Neutrophil (primary cell): ENCODE measurements at regions not wholly inside any gene's neighbourhood (a gene's known extent, or its start where the extent isn't known, plus 50 kb on each side); places are given as distances from the start of the nearest gene placed in this dataset.

ENCODE experiments used
- H3K27ac ChIP-seq: fragments of 200-600 bp; sonication (generic); 2 replicates; pipeline ENCODE4 v1.5.1; 2016; ENCODE audit warnings: mild to moderate bottlenecking, moderate library complexity
- H3K27me3 ChIP-seq: fragments of 200-600 bp; sonication (generic); 2 replicates; pipeline ENCODE4 v1.6.0; 2016; ENCODE audit warnings: mild to moderate bottlenecking
- H3K36me3 ChIP-seq: fragments of 200-600 bp; sonication (generic); 2 replicates; pipeline ENCODE4 v1.5.1; 2017
- H3K4me1 ChIP-seq, 2 experiments: fragments of 200-600 bp in 1 of 2; sonication (generic) in 1 of 2; 1 replicate in 1 of 2; 2 replicates in 1 of 2; pipeline versions ENCODE4 v1.5.1 to v1.6.1; 2013 to 2016; ENCODE audit warnings: low read depth in 1 of 2, low read length in 1 of 2, mild to moderate bottlenecking in 1 of 2, moderate library complexity in 1 of 2; ENCODE audit not compliant: control insufficient read depth in 1 of 2, insufficient read depth in 1 of 2
- H3K4me3 ChIP-seq, 2 experiments: fragments of 200-600 bp in 1 of 2; sonication (generic) in 1 of 2; 1 replicate in 1 of 2; 2 replicates in 1 of 2; pipeline ENCODE4 v1.5.1; 2013 to 2016; ENCODE audit warnings: low read depth in 1 of 2, low read length in 1 of 2, mild to moderate bottlenecking in 1 of 2, moderate library complexity in 1 of 2
- H3K9me3 ChIP-seq: fragments of 200-600 bp; sonication (generic); 2 replicates; pipeline ENCODE4 v1.5.1; 2016
- TF ChIP-seq, protein P1 (sequence below): fragments of 200-600 bp; sonication (generic); IDR thresholded peaks from 2 replicates; pipeline ENCODE4 v1.5.1; 2016; ENCODE audit warnings: antibody characterized with exemption

DNA sequence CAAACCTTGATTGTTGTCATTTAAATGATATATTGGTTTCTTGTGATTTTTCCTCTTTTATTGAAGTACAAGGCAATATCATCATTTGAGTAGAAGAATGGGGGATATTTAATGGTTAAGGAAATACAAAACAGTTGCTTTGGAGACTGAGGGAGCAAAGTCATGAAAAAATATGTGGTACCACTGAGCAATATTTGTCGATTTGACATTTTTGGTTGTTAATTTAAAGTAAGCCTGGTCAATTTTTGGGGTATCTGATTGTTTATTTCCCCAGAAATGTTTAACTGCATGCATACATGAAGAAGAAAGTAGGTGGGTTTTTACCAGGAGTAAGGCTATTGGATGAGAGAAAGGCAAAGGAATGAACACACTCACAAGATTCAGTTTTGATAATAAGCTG is 556.2 kb downstream of the TRAM1L1 start:
- TF ChIP-seq, protein P1, sequence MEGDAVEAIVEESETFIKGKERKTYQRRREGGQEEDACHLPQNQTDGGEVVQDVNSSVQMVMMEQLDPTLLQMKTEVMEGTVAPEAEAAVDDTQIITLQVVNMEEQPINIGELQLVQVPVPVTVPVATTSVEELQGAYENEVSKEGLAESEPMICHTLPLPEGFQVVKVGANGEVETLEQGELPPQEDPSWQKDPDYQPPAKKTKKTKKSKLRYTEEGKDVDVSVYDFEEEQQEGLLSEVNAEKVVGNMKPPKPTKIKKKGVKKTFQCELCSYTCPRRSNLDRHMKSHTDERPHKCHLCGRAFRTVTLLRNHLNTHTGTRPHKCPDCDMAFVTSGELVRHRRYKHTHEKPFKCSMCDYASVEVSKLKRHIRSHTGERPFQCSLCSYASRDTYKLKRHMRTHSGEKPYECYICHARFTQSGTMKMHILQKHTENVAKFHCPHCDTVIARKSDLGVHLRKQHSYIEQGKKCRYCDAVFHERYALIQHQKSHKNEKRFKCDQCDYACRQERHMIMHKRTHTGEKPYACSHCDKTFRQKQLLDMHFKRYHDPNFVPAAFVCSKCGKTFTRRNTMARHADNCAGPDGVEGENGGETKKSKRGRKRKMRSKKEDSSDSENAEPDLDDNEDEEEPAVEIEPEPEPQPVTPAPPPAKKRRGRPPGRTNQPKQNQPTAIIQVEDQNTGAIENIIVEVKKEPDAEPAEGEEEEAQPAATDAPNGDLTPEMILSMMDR: no peak
- Histone ChIP-seq H3K27me3 (no peaks in the 10 kb centered on the region), H3K9me3 (no peaks in the 10 kb centered on the region), H3K36me3 (no peaks in the 10 kb centered on the region), H3K4me3 (no peak overlapping the region), H3K27ac (no peak overlapping the region), H3K4me1 (peaks cover 14 to 16% of the 10 kb centered on the region in 2 experiments)

DNA sequence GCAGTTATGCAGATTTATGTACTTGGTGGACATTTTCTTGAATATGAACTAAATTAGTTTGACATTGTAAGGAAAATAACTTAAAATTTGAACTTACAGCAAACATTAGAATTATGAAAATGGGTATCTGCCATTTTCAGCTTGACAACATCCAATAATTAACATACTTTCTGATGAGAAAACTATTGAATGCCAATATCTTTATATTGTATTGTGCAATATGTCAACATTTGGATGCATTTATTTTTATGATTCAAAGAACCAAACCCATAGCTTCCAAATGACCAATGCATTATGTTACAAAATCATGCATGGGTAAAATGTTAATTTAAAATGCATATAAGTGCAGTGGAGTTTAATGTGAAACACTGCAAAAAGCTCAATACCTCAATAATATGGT is 562.5 kb downstream of the TRAM1L1 start:
- H3K4me3 ChIP-seq: no peak overlapping the region

DNA sequence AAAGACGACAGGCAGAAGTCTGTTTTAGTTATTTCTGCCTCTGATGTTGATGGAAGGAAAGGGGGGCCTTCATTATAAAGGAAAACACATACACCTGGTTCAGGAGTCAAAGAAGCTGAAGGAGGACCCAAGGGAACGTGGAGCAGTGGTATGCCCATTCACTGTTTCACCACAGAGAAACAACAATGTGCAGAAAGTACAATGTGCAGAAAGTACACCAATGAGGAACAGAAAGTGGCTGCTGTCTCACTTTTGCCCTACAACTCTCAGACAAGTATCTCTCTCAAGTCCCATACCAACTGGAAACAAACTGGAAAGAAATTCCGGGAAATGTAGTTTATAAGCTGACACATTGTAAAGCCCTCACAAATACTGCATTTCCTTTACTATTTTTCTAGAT is 564.5 kb downstream of the TRAM1L1 start:
- Histone ChIP-seq H3K4me3 (no peak overlapping the region), H3K36me3 (no peaks in the 10 kb centered on the region), H3K27me3 (no peaks in the 10 kb centered on the region), H3K27ac (no peak overlapping the region), H3K4me1 (no peaks in the 10 kb centered on the region), H3K9me3 (no peaks in the 10 kb centered on the region)
- TF ChIP-seq, protein P1: no peak

More for the DNA sequence above, 562.5 kb downstream of the TRAM1L1 start:
- Histone ChIP-seq H3K9me3 (no peaks in the 10 kb centered on the region), H3K27ac (no peak overlapping the region), H3K4me1 (no peaks in the 10 kb centered on the region), H3K27me3 (no peaks in the 10 kb centered on the region), H3K36me3 (no peaks in the 10 kb centered on the region)
- TF ChIP-seq, protein P1: no peak

DNA sequence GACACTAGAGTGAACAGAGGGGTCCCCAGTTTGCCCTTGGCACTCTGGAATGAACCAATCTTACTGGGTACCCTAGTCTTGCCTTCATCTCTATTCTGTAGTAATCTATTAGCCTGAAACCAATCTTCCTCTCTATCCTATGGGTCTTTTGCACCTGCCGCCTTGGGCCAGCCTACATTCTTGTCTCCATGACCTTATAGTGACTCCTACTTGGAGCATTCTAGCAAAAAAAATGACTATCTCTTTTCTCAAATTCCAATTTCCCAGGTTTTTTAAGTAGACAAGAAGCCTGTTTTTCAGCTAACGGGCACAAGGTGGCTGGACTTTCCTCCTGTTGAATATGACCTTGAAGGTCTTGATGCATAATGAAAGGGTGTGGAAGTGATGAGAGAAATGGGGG is 568.7 kb downstream of the TRAM1L1 start:
- no peaks in the 10 kb centered on the region for H3K36me3 ChIP-seq
- no peak overlapping the region for H3K27ac ChIP-seq
- no peaks in the 10 kb centered on the region for H3K4me1 ChIP-seq
- no peaks in the 10 kb centered on the region for H3K27me3 ChIP-seq
- TF ChIP-seq, protein P1: no peak
- H3K4me3 ChIP-seq: no peak overlapping the region
- no peaks in the 10 kb centered on the region for H3K9me3 ChIP-seq

DNA sequence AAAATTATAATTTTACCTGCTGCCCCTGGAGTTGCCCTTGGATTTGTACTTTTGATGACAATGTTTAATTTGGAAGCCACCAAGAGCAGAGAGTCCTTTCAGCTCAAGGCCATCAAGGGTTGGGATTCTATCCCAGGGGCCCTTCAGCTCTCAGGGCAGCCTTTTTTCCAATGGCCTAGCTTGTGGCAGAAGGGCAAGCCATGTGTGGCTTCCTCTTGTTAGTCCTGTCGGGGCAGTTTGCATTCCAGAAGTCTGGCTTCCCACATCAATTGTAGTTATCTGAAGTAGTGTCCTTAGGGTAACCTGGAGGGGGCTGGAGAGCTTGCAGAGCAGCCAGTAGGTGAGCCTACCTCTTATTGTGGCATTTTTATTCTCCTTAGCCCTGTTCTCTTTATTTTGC is 569.4 kb downstream of the TRAM1L1 start:
- H3K9me3 ChIP-seq: no peaks in the 10 kb centered on the region
- H3K27me3 ChIP-seq: no peaks in the 10 kb centered on the region
- H3K4me3 ChIP-seq: no peak overlapping the region
- no peaks in the 10 kb centered on the region for H3K4me1 ChIP-seq
- H3K36me3 ChIP-seq: no peaks in the 10 kb centered on the region
- TF ChIP-seq, protein P1: no peak
- no peak overlapping the region for H3K27ac ChIP-seq

DNA sequence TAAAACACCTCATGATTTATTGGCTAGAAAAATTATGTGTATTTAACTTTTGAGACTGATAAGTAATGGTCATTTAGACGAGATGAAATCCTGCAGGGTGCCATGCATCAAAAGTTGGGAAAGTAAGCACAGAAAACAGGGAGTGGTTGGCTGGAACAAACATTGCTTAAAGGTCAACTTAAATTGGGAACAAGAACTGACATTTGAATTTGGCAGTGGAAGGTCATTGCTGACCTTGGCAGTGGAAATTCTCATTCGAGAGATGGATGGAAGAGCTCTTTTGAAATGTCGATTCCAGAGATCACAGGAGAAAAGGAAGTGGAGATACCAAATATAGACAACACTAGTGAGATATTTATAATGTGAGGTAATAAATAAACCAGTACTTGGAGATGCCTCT is 572.8 kb downstream of the TRAM1L1 start:
- H3K36me3 ChIP-seq: no peaks in the 10 kb centered on the region
- no peak overlapping the region for H3K27ac ChIP-seq
- no peaks in the 10 kb centered on the region for H3K4me1 ChIP-seq
- TF ChIP-seq, protein P1: no peak
- H3K27me3 ChIP-seq: no peaks in the 10 kb centered on the region
- H3K9me3 ChIP-seq: no peaks in the 10 kb centered on the region
- no peak overlapping the region for H3K4me3 ChIP-seq
